Kidney capillary endothelial cell (primary cell): ENCODE measurements at regions not wholly inside any gene's neighbourhood (a gene's known extent, or its start where the extent isn't known, plus 50 kb on each side); places are given as distances from the start of the nearest gene placed in this dataset.
A peak's percentile ranks its signal among the peaks of the same experiment; 100 is the strongest.

Experiments used
- DNase-seq: peaks from one replicate; pipeline ENCODE4 v3.0.0-alpha.2; 2018; ENCODE audit warnings: low spot score

DNA sequence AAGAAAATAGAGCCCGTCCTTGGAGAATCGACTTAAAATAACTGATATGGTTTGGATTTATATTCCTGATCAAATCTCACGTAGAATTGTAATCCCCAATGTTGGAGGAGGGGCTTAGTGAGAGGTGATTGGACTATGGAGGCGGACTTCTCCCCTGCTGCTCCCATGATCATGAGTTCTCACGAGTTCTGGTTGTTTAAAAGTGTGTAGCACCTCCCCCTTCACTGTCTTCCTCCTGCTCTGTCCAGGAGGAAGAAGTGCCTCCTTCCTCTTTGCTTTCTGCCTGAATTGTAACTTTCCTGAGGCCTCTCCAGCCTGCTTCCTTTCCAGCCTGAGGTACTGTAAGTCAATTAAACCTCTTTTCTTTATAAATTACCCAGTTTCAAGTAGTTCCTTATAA lies 529.2 kb downstream of the HAO1 start:
- no peak for DNase-seq

DNA sequence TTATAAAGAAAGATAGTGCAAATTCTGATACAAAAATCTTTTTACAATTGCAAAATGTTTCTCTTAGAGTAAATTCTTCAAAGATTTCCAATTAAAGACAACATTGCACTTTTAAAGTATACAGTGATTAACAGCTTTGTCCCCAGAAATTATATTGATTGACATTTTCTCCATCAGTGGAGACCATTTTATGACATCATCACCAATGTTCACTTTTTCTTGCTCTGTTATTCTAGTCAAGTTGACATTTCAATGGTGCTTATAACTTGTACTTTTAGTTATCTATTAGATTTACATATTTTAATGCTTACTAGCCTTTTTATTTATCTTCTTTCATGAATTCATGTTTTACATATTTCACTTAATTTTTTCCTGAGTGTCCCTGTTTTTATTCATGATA lies 524.8 kb downstream of the HAO1 start:
- DNase-seq, result no peak

GRCh38 chr20:7416382-7416781 lies 523.9 kb downstream of the HAO1 start:
- no peak for DNase-seq

- no peak for DNase-seq
Observed at GRCh38 chr20:7420345-7420744, 519.9 kb downstream of the HAO1 start.

DNA sequence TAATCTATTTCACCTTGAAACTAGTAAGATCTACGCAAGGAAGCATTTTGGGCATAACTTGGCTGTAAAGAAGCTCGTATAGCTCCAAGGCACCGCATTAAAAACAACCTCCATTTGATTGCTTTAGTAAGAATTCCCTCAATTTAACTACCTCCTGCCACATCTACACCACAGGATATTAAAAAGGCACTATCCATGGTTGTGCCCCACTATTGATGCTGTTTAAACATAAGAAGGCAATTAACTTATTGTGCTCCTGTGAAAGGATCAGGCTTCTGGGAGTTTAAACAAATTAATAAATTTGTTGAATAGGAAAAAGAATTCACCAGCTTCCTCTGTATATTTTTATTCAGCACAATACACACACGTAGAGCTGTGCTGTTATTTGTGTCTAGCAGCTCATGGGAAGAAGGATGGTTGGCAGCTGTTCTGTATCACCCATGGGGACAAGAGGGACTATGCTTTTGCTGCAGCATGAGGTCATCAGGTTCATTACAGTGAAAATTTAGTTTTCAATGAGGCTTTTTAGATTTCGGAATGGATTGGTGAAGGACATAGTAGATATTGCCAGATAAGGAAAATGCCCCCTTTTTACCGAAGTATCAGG lies 513.3 kb downstream of the HAO1 start:
- no peak for DNase-seq

GRCh38 chr20:7428946-7429345 lies 511.3 kb downstream of the HAO1 start:
- DNase-seq, result no peak

DNA sequence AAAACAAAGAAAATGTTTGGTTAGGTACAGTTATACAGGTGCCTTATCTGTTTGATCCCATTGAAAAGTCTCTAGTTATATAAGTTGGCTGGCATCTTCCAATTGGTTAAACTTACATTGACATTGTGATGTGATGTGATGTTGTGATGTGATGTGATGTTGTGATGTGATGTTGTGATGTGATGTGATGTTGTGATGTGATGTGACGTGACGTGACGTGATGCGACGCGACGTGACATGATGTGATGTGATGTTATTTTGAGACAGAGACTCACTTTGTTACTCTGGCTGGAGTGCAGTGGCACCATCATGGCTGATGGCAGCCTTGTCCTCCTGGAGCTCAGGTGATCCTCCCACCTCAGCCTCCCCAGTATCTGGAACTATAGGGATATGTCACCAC lies 507.6 kb downstream of the HAO1 start:
- no peak for DNase-seq

DNA sequence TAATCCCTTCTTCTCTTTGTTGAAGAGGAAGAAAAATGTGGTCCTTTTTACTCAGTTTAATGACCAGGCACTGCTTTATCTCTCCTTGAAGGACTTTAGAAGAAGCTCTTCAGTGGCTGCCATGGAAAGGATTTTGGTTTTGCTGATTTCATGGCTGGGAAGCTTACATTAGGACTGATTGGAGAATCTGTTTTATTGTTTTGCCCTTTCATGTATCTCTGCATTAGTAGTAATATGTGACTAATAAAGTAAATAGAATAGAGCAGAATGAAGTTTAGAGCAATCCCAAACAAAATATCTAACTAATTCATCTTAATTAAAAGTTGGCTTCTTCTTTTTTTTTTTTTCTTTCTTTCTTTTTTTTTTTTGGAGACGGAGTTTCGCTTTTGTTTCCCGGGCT lies 502.9 kb downstream of the HAO1 start:
- DNase-seq, result no peak

DNA sequence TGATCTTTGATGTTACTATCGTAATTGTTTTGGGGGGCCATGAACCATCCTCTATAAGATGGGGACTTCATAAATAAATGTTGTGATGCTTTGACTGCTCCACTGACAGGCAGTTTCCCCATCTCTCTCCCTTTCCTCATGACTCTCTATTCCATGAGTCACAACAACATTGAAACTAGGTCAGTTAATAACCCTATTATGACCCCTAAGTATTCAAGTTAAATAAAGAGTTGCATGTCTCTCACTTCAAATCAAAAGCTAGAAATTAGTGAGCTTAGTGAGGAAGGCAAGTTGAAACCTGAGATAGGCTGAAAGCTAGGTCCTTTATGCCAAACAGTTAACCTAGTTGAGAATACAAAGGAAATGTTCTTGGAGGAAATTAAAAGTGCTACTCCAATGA lies 491.0 kb downstream of the HAO1 start:
- no peak for DNase-seq

DNA sequence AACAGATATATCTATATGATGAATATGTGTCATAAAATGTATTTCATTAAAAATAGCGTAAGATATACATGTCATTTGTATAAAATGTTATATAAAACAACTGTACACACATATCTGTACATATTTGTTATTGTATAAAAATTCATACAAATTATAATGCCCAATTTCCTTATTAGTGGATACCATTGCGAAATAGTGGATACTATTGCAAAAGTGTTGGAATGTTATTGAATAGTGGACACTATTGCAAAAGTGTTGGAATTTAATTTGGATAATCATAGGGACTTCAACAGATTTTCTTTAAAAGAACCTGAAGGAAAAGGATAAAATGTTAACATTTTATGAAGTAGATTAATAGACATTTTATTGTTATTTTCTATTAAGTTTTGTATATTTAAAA lies 487.4 kb downstream of the HAO1 start:
- no peak for DNase-seq

DNA sequence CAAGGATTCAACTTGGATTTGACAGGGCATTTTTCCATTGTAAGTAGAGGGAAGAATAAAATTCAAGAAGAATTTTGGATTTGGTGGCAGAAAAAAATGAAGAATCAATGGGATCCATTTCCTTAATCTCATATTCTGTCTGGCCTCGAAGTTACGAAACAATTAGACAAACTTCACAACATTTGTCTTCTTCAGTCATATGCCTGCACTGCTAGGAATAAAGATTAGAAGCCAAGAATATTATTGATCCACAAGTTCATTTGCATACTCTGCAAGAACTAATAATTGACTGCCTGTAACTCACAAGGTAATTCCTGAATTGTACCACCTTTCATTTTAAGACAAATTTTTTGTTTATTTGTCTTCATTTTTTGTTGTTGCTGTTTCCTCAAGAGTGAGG lies 486.2 kb downstream of the HAO1 start:
- DNase-seq, result no peak

DNA sequence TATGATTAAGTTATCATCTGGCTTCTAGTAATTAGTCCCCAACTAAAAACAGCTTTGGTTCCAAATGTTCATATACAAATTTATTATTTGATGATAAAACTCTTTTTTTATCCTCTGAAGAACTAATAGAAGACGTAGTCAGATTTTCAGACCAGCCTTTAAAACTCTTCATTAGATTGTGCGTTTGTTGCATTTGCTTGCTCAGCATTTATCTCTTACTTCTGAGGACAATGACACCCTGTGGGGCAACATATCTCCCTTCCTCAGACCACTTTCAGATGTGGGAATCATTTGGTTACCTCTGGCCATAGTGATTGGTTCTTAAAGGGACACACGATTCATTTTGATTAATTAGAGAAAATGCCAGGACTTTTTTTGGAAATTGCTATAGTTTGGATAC lies 481.8 kb downstream of the HAO1 start:
- DNase-seq, result no peak

GRCh38 chr20:7459083-7459482 lies 481.2 kb downstream of the HAO1 start:
- peak; percentile 7 for DNase-seq

- peak; percentile 5 for DNase-seq
Observed at GRCh38 chr20:7463290-7463689, 477.0 kb downstream of the HAO1 start.

DNA sequence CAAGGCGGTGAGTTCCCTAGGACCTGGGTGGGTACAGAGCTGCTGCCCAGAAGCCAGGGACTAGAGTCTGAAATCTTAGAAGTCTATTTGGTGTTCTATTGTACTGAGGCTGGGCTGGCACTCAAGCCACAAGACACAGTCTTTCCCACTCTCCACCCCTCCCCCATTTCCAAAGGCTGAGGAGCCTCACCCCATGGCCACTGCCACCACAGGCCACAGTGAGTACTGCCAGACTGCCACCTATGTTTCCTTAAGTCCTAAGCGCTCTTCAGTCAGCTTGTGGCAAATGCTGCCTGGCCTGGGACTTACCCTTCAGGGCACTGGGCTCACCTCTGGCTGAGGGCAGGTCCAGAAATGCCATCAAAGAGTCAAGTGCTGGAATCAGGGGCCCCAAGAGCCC lies 469.3 kb downstream of the HAO1 start:
- DNase-seq, result no peak

GRCh38 chr20:7490288-7490687 lies 450.0 kb downstream of the HAO1 start:
- DNase-seq, result peak; percentile 56

DNA sequence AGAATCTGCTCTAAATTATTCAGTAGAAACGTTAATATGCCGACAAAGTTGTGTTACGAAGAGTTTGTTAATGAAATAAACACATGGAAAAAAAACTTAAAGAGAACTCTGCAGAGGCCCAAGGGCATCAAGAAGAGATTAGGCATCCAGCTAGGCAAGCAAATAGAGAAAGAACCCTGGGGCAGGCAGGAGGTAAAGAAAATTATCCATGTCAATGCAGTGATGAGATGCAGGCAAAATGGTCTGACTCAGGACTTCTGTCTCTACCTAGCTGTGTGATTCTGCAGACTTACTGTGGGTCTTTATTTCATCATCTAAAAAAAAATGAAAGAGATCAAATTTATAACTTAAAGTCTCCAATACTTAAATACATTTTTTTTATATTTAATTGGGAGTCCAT lies 448.0 kb downstream of the HAO1 start:
- DNase-seq, result no peak

DNA sequence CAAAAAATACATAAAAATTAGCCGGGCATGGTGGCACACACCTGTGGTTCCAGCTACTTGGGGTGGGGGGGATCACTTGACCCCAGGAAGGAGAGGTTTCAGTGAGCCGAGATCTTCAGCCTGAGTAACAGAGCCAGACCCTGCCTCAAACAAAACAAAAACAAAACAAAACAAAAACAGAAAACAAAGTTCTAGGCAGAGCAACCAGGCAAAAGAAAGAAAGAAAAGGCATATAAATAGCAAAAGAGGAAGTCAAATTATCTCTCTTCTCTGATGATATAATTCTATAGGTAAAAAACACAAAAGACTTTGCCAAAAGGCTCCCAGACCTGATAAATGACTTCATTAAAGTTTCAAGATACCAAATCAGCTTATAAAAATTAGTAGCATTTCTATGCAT lies 446.9 kb downstream of the HAO1 start:
- no peak for DNase-seq

- DNase-seq, result no peak
Observed at GRCh38 chr20:7496394-7496991, 443.8 kb downstream of the HAO1 start.

DNA sequence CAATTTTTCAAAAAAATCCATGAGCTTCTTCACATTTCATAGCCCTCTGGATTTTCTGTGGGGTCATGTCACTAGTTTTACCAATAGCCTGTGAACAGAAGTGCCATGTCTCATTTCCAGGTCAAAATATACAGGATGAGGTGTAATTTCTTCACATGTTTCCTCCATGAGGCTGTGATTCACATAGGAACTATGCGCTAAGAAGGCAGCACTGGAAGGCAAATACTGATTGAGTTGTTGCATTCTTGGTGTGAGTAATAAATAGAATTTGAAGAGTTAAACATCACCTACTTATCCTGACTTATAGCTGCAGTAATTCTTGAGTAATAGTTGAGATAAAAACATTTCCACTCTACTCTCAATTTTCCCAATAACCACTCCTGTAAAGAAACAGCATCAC lies 442.3 kb downstream of the HAO1 start:
- DNase-seq, result peak; percentile 96

- DNase-seq, result peak; percentile 42
Observed at GRCh38 chr20:7499201-7499600, 441.1 kb downstream of the HAO1 start.

- DNase-seq, result no peak
Observed at GRCh38 chr20:7500231-7500663, 440.0 kb downstream of the HAO1 start.

DNA sequence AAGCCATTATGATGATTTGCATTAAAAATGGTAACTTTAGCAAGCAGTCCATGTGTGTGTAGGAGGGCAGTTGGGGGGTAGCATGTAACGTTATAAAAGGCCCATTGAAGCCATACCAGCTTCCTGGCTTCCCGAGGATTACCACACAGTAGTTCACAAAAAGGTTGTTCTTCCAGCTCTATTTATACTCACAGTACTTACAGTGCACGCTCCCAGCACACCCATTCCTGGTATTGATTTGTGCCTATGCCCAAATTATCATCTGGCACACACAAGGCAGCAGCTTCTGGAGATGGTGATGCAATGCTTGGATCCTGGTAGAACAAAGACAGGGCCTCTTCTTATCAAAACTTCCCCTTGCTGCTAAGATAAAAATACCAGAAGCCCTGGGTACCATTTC lies 436.8 kb downstream of the HAO1 start:
- DNase-seq, result no peak

GRCh38 chr20:7505152-7505834 lies 435.0 kb downstream of the HAO1 start:
- DNase-seq, result no peak
